ENCODE measurements at regions not wholly inside any gene's neighbourhood (a gene's known extent, or its start where the extent isn't known, plus 50 kb on each side); places are given as distances from the start of the nearest gene placed in this dataset.
"Not testable (repeated sequence)": the region's sequence is repeated elsewhere in the genome, so short reads cannot be mapped to it uniquely, and the experiment has no call there.

DNA sequence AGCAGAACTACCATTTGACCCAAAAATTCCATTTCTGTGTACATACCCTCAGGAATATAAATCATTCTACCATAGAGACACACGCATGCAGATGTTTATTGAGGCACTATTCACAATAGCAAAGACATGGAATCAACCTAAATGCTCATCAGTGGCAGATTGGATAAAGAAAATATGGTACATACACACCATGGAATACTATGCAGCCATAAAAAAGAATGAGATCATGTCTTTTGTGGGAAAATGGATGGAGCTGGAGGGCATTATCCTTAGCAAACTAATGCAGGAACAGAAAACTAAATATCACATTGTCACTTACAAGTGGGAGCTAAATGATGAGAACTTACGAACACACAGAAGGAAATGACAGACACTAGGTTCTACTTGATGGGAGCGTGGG, 112.3 kb downstream of the CAAP1 start:
- not testable (repeated sequence) for TF ChIP-seq CTCF, POLR2A (IDR thresholded peaks at IDR 0.05)

All from body of pancreas (tissue), 4 donors.